ENCODE measurements at regions not wholly inside any gene's neighbourhood (a gene's known extent, or its start where the extent isn't known, plus 50 kb on each side); places are given as distances from the start of the nearest gene placed in this dataset.
A peak's percentile ranks its signal among the peaks of the same experiment; 100 is the strongest.

- WGBS, 2 donors = 63 to 75% methylated on average over 2 of the region's 2 CpGs
- no peak overlapping the region for H3K9ac ChIP-seq (ENCODE audit: insufficient read depth in 1 of 2, low read length in 2 of 2)
- peaks cover 0 to 29% (median 3%) of the 10 kb centered on the region in 5 donors for H3K4me1 ChIP-seq (ENCODE audit: control insufficient read depth in 5 of 5, insufficient read depth in 5 of 5, low read length in 5 of 5)
- TF ChIP-seq CTCF (IDR thresholded peaks at IDR 0.05; ENCODE audit: control extremely low read depth, extremely low read depth) = no peak
- no peaks in the 10 kb centered on the region for H3K27me3 ChIP-seq (ENCODE audit: control insufficient read depth in 3 of 3, insufficient read depth in 3 of 3, low read length in 2 of 3)
- H3K27ac ChIP-seq (ENCODE audit: low read depth in 1 of 2, low read length in 1 of 2) = no peak overlapping the region
- H3K4me3 ChIP-seq = no peak overlapping the region
- no peaks in the 10 kb centered on the region for H3K36me3 ChIP-seq (ENCODE audit: control insufficient read depth in 4 of 4, insufficient read depth in 4 of 4, low read length in 4 of 4)
- DNase-seq (peak in 2 of 3 donors; percentile 50 to 71), ATAC-seq (ENCODE audit: insufficient read depth, low FRiP score) (peak; percentile 16)
- H3K9me3 ChIP-seq (ENCODE audit: control insufficient read depth in 4 of 4, insufficient read depth in 3 of 4, low read length in 3 of 4) = no peaks in the 10 kb centered on the region
Measured at GRCh38 chr2:122205641-122206040, 450.2 kb downstream of the TSN start.

GRCh38 chr2:122206101-122206500 is 450.6 kb downstream of the TSN start:
- Histone ChIP-seq H3K27me3 (ENCODE audit: control insufficient read depth in 3 of 3, insufficient read depth in 3 of 3, low read length in 2 of 3) (no peaks in the 10 kb centered on the region), H3K27ac (ENCODE audit: low read depth in 1 of 2, low read length in 1 of 2) (no peak overlapping the region), H3K36me3 (ENCODE audit: control insufficient read depth in 4 of 4, insufficient read depth in 4 of 4, low read length in 4 of 4) (no peaks in the 10 kb centered on the region), H3K9ac (ENCODE audit: insufficient read depth in 1 of 2, low read length in 2 of 2) (no peak overlapping the region), H3K4me1 (ENCODE audit: control insufficient read depth in 5 of 5, insufficient read depth in 5 of 5, low read length in 5 of 5) (peaks cover 0 to 29% (median 3%) of the 10 kb centered on the region in 5 donors), H3K9me3 (ENCODE audit: control insufficient read depth in 4 of 4, insufficient read depth in 3 of 4, low read length in 3 of 4) (no peaks in the 10 kb centered on the region), H3K4me3 (no peak overlapping the region)
- no peak for TF ChIP-seq CTCF (IDR thresholded peaks at IDR 0.05; ENCODE audit: control extremely low read depth, extremely low read depth)
- DNase-seq (no peak), ATAC-seq (ENCODE audit: insufficient read depth, low FRiP score) (peak; percentile 34)
- 67 to 89% methylated on average over 3 of the region's 3 CpGs for WGBS, 2 donors

- no peak for DNase-seq
- H3K4me1 ChIP-seq (ENCODE audit: control insufficient read depth in 5 of 5, insufficient read depth in 5 of 5, low read length in 5 of 5) = peaks cover 0 to 11% (median 0%) of the 10 kb centered on the region in 5 donors
- H3K9ac ChIP-seq (ENCODE audit: insufficient read depth in 1 of 2, low read length in 2 of 2) = no peak overlapping the region
- no peak for TF ChIP-seq CTCF (IDR thresholded peaks at IDR 0.05; ENCODE audit: control extremely low read depth, extremely low read depth)
- H3K9me3 ChIP-seq (ENCODE audit: control insufficient read depth in 4 of 4, insufficient read depth in 3 of 4, low read length in 3 of 4) = no peaks in the 10 kb centered on the region
- H3K4me3 ChIP-seq = no peak overlapping the region
- no peak for ATAC-seq (ENCODE audit: insufficient read depth, low FRiP score)
- no peaks in the 10 kb centered on the region for H3K36me3 ChIP-seq (ENCODE audit: control insufficient read depth in 4 of 4, insufficient read depth in 4 of 4, low read length in 4 of 4)
- H3K27me3 ChIP-seq (ENCODE audit: control insufficient read depth in 3 of 3, insufficient read depth in 3 of 3, low read length in 2 of 3) = no peaks in the 10 kb centered on the region
- WGBS, 2 donors = 96% methylated on average over 2 of the region's 2 CpGs
- no peak overlapping the region for H3K27ac ChIP-seq (ENCODE audit: low read depth in 1 of 2, low read length in 1 of 2)
Measured at GRCh38 chr2:122209377-122209776, 453.9 kb downstream of the TSN start.

- Histone ChIP-seq H3K36me3 (ENCODE audit: control insufficient read depth in 4 of 4, insufficient read depth in 4 of 4, low read length in 4 of 4) (no peaks in the 10 kb centered on the region), H3K27ac (ENCODE audit: low read depth in 1 of 2, low read length in 1 of 2) (no peak overlapping the region), H3K27me3 (ENCODE audit: control insufficient read depth in 3 of 3, insufficient read depth in 3 of 3, low read length in 2 of 3) (no peaks in the 10 kb centered on the region), H3K4me1 (ENCODE audit: control insufficient read depth in 5 of 5, insufficient read depth in 5 of 5, low read length in 5 of 5) (peaks cover 0 to 7% (median 0%) of the 10 kb centered on the region in 5 donors), H3K9me3 (ENCODE audit: control insufficient read depth in 4 of 4, insufficient read depth in 3 of 4, low read length in 3 of 4) (no peaks in the 10 kb centered on the region), H3K9ac (ENCODE audit: insufficient read depth in 1 of 2, low read length in 2 of 2) (no peak overlapping the region), H3K4me3 (no peak overlapping the region)
- ATAC-seq (ENCODE audit: insufficient read depth, low FRiP score) (no peak), DNase-seq (no peak)
- no peak for TF ChIP-seq CTCF (IDR thresholded peaks at IDR 0.05; ENCODE audit: control extremely low read depth, extremely low read depth)
- WGBS, 2 donors = 98% methylated on average over 4 of the region's 4 CpGs
Measured at GRCh38 chr2:122210065-122210464, 454.6 kb downstream of the TSN start.
